Neuronal stem cell (in vitro differentiated cells): ENCODE measurements at regions not wholly inside any gene's neighbourhood (a gene's known extent, or its start where the extent isn't known, plus 50 kb on each side); places are given as distances from the start of the nearest gene placed in this dataset.

Experiments
- DNase-seq: peaks from one replicate; pipeline ENCODE4 v3.0.0-alpha.2; 2013; ENCODE audit warnings: low spot score
- H2AFZ ChIP-seq: one replicate; pipeline ENCODE4 v1.6.1; 2013; ENCODE audit warnings: mild to moderate bottlenecking, low read length, inconsistent platforms
- H2AK5ac ChIP-seq: 2 replicates; pipeline ENCODE4 v1.6.1; 2013; ENCODE audit warnings: low read depth, mild to moderate bottlenecking, inconsistent platforms, low read length, moderate library complexity, mixed read lengths
- H2BK120ac ChIP-seq: 2 replicates; pipeline ENCODE4 v1.6.1; 2013; ENCODE audit warnings: low read depth, mild to moderate bottlenecking, inconsistent platforms, low read length, moderate library complexity, mixed read lengths
- H2BK12ac ChIP-seq: one replicate; pipeline ENCODE4 v1.6.1; 2013; ENCODE audit warnings: low read length, inconsistent platforms
- H2BK15ac ChIP-seq: 2 replicates; pipeline ENCODE4 v1.6.1; 2013; ENCODE audit warnings: mild to moderate bottlenecking, low read length, inconsistent platforms, mixed read lengths
- H2BK5ac ChIP-seq: one replicate; pipeline ENCODE4 v1.6.1; 2013; ENCODE audit warnings: inconsistent platforms, mild to moderate bottlenecking, low read length, moderate library complexity
- H3K14ac ChIP-seq: one replicate; pipeline ENCODE4 v1.6.1; 2013; ENCODE audit warnings: low read length, inconsistent platforms
- H3K18ac ChIP-seq: 2 replicates; pipeline ENCODE4 v1.6.1; 2013; ENCODE audit warnings: low read length, inconsistent platforms
- H3K23ac ChIP-seq: 2 replicates; pipeline ENCODE4 v1.6.1; 2013; ENCODE audit warnings: low read depth, mild to moderate bottlenecking, mixed read lengths, low read length, inconsistent platforms; ENCODE audit not compliant: poor library complexity
- H3K27ac ChIP-seq: replicated peaks from 3 replicates; pipeline ENCODE4 v1.5.1; 2013; ENCODE audit warnings: low read length, inconsistent platforms
- H3K27me3 ChIP-seq, 3 experiments: 2 replicates each; pipeline ENCODE4 v1.6.1; 2013; ENCODE audit warnings: low read length in 3 of 3, mild to moderate bottlenecking in 2 of 3, inconsistent platforms in 1 of 3, low read depth in 1 of 3, mixed read lengths in 1 of 3, moderate library complexity in 1 of 3; ENCODE audit not compliant: control insufficient read depth in 3 of 3, insufficient read depth in 3 of 3
- H3K36me3 ChIP-seq, 2 donors: replicated peaks in 1 of 2; 2 replicates each; pipeline ENCODE4 v1.6.1; 2013; ENCODE audit warnings: low read length in 2 of 2; ENCODE audit not compliant: control insufficient read depth in 2 of 2, insufficient read depth in 2 of 2
- H3K4ac ChIP-seq: 2 replicates; pipeline ENCODE4 v1.6.1; 2013; ENCODE audit warnings: inconsistent platforms, mild to moderate bottlenecking, low read length, moderate library complexity
- H3K4me1 ChIP-seq, 2 donors: 1 replicate in 1 of 2; 2 replicates in 1 of 2; pipeline ENCODE4 v1.6.1; 2013; ENCODE audit warnings: low read length in 2 of 2, low read depth in 1 of 2; ENCODE audit not compliant: control insufficient read depth in 2 of 2, insufficient read depth in 1 of 2
- H3K4me2 ChIP-seq: one replicate; pipeline ENCODE4 v1.6.1; 2013; ENCODE audit warnings: mild to moderate bottlenecking, low read length, inconsistent platforms; ENCODE audit not compliant: insufficient read depth, poor library complexity, severe bottlenecking
- H3K4me3 ChIP-seq, 2 donors: 2 replicates each; pipeline ENCODE4 v1.5.1; 2013; ENCODE audit warnings: low read length in 2 of 2, mild to moderate bottlenecking in 2 of 2, inconsistent platforms in 1 of 2, moderate library complexity in 1 of 2
- H3K79me1 ChIP-seq: one replicate; pipeline ENCODE4 v1.6.1; 2013; ENCODE audit warnings: low read depth, mild to moderate bottlenecking, inconsistent platforms, low read length, moderate library complexity
- H3K9ac ChIP-seq: one replicate; pipeline ENCODE4 v1.6.1; 2013; ENCODE audit warnings: mild to moderate bottlenecking, low read depth, low read length, inconsistent platforms; ENCODE audit not compliant: poor library complexity
- H3K9me3 ChIP-seq, 2 donors: replicated peaks in 1 of 2; 2 replicates each; pipeline versions ENCODE3 to v1.6.1; 2013; ENCODE audit warnings: low read length in 2 of 2, mild to moderate bottlenecking in 2 of 2, inconsistent platforms in 1 of 2, low read depth in 1 of 2, mixed read lengths in 1 of 2, moderate library complexity in 1 of 2; ENCODE audit not compliant: control insufficient read depth in 2 of 2, insufficient read depth in 1 of 2
- H4K8ac ChIP-seq: one replicate; pipeline ENCODE4 v1.6.1; 2013; ENCODE audit warnings: low read depth, mild to moderate bottlenecking, inconsistent platforms, low read length, moderate library complexity
- H4K91ac ChIP-seq: one replicate; pipeline ENCODE4 v1.6.1; 2013; ENCODE audit warnings: low read length, low read depth, mild to moderate bottlenecking, inconsistent platforms; ENCODE audit not compliant: poor library complexity
- WGBS, 2 donors: extraction: QIAGEN DNeasy Blood & Tissue Kit; methylation state at CpG; one replicate each; pipeline ENCODE4 v1.1.7; 2013; ENCODE audit warnings: missing lambda C conversion rate in 2 of 2, mixed read lengths in 1 of 2; ENCODE audit not compliant: insufficient read length in 2 of 2, insufficient replicate concordance in 1 of 2; ENCODE audit errors: extremely low coverage in 2 of 2; 5-methylcytosine and 5-hydroxymethylcytosine counted together

DNA sequence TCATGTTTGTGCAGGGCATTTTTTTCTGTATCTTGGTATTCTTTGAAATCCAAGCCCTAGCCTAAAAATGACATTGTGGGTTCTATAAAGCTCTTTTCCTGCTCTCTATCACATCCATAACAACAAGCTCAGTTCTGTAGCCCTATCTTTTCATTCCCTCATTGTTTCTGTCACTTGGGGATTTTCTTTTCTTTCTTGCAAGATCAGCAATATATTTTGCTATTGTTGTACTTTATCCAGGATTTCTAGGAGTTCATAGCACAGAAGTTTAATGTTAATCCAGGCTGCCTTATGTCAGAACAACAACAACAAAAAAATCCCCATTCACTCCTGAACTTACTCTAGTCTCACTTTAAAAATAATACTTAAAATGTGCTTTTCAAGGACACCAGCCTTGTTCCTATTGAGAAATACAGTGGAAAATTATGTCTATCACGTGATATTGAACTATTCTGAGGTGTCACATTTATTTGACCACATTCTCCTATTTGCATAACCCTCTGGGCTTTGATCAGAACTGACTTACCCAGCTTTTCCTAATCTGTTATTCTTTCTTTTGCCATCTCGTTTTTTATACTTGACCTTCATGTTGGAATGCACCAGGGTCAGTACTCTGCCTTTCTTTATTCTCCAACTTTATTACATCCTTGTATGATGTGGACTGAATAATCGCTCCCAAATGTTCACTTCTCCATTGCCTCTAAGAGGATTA is 112.8 kb downstream of the MAGEB5 start:
- Histone ChIP-seq H3K14ac (no peak overlapping the region), H3K4ac (no peak overlapping the region), H3K9ac (no peak overlapping the region), H3K27me3 (no peaks in the 10 kb centered on the region), H2BK12ac (no peak overlapping the region), H4K8ac (no peak overlapping the region), H3K79me1 (no peaks in the 10 kb centered on the region), H4K91ac (no peak overlapping the region), H2AFZ (no peak overlapping the region), H3K4me3 (no peak overlapping the region), H3K27ac (no peak overlapping the region), H3K9me3 (no peaks in the 10 kb centered on the region), H3K4me2 (no peak overlapping the region), H3K4me1 (no peaks in the 10 kb centered on the region), H3K23ac (no peak overlapping the region), H3K36me3 (no peaks in the 10 kb centered on the region), H2BK15ac (no peak overlapping the region), H3K18ac (no peak overlapping the region), H2BK120ac (no peak overlapping the region), H2BK5ac (no peak overlapping the region), H2AK5ac (no peak overlapping the region)
- no CpG with 5 or more reads among the region's 3 CpGs for WGBS, 2 donors
- no peak for DNase-seq

DNA sequence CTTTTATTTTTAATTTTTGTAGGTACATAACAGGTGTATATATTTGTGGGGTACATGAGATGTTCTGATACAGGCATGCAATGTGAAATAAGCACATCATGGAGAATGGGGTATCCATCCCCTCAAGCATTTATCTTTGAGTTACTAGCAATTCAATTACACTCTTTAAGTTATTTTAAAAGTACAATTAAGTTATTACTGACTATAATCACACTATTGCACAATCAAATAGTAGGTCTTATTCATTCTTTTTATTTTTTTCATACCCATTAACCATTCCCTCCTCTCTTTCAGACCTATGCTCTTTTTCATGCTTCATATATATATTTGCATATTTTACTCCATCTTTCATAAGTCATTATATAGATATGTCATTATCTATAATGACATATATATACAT is 93.3 kb downstream of the MAGEB5 start:
- no peak overlapping the region for H3K23ac ChIP-seq

DNA sequence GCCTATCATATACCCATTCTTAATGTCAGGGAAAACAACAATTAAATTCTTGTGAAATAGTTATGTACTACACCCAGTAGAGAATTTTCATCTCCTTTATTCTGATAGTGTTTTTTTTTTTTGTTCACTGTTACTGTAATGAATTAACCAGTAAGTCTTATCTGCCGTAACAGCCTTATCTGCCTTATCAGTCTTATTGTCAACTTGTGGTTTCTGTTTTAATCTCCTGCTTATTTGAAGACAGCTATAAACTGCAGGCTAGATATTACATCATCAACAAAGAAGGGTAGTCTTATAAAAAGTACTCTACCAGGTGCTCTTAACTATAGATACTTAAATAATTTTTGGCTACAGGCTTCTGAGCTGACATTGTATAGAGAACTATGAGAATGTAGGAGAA is 79.5 kb downstream of the MAGEB5 start:
- Histone ChIP-seq H4K8ac (no peak overlapping the region), H3K18ac (no peak overlapping the region), H3K14ac (no peak overlapping the region), H2BK5ac (no peak overlapping the region), H3K4me3 (no peak overlapping the region), H3K23ac (no peak overlapping the region), H2BK12ac (no peak overlapping the region), H3K27me3 (no peaks in the 10 kb centered on the region), H3K27ac (no peak overlapping the region), H2AFZ (no peak overlapping the region), H3K9ac (no peak overlapping the region), H3K9me3 (no peaks in the 10 kb centered on the region), H3K36me3 (no peaks in the 10 kb centered on the region), H3K79me1 (no peaks in the 10 kb centered on the region), H2BK120ac (no peak overlapping the region), H4K91ac (no peak overlapping the region), H3K4me1 (no peaks in the 10 kb centered on the region), H3K4me2 (no peak overlapping the region), H2AK5ac (no peak overlapping the region), H3K4ac (no peak overlapping the region), H2BK15ac (no peak overlapping the region)
- DNase-seq, result no peak
- no CpG with 5 or more reads among the region's 1 CpG for WGBS, 2 donors

More for the DNA sequence above, 93.3 kb downstream of the MAGEB5 start:
- no peak overlapping the region for H3K9ac ChIP-seq
- no peaks in the 10 kb centered on the region for H3K4me1 ChIP-seq
- no peak overlapping the region for H2BK12ac ChIP-seq
- no peak overlapping the region for H3K14ac ChIP-seq
- no peaks in the 10 kb centered on the region for H3K79me1 ChIP-seq
- H3K9me3 ChIP-seq, result no peaks in the 10 kb centered on the region
- H3K36me3 ChIP-seq, result no peaks in the 10 kb centered on the region
- H4K8ac ChIP-seq, result no peak overlapping the region
- no peak overlapping the region for H2BK15ac ChIP-seq
- no peak overlapping the region for H3K4ac ChIP-seq
- H2BK120ac ChIP-seq, result no peak overlapping the region
- H3K27ac ChIP-seq, result no peak overlapping the region
- H3K4me2 ChIP-seq, result no peak overlapping the region
- H3K27me3 ChIP-seq, result no peaks in the 10 kb centered on the region
- DNase-seq, result no peak
- no peak overlapping the region for H2BK5ac ChIP-seq
- no peak overlapping the region for H2AK5ac ChIP-seq
- no peak overlapping the region for H2AFZ ChIP-seq
- no peak overlapping the region for H4K91ac ChIP-seq
- H3K18ac ChIP-seq, result no peak overlapping the region
- H3K4me3 ChIP-seq, result no peak overlapping the region

DNA sequence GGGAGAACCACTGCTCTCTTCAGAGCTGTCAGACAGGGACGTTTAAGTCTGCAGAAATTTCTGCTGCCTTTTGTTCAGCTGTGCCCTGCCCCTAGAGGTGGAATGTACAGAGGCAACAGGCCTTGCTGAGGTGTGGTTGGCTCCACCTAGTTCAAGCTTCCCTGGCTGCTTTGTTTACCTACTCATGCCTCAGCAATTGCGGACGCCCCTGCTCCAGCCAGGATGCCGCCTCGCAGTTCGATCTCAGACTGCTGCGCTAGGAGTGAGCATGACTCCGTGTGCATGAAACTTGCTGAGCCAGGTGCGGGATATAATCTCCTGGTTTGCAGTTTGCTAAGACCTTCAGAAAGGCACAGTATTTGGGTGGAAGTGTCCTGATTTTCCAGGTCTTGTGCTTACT is 70.9 kb downstream of the MAGEB5 start:
- Histone ChIP-seq H3K9me3 (no peaks in the 10 kb centered on the region), H4K91ac (no peak overlapping the region), H3K27me3 (no peaks in the 10 kb centered on the region), H2AK5ac (no peak overlapping the region), H2AFZ (no peak overlapping the region), H3K4me2 (no peak overlapping the region), H3K4me3 (no peak overlapping the region), H3K4ac (no peak overlapping the region), H3K79me1 (no peaks in the 10 kb centered on the region), H4K8ac (no peak overlapping the region), H3K18ac (no peak overlapping the region), H3K14ac (no peak overlapping the region), H3K4me1 (no peaks in the 10 kb centered on the region), H3K36me3 (no peaks in the 10 kb centered on the region), H2BK5ac (no peak overlapping the region), H2BK15ac (no peak overlapping the region), H2BK12ac (no peak overlapping the region), H3K27ac (no peak overlapping the region), H3K23ac (no peak overlapping the region), H3K9ac (no peak overlapping the region), H2BK120ac (no peak overlapping the region)
- DNase-seq, result no peak
- no CpG with 5 or more reads among the region's 9 CpGs for WGBS, 2 donors
